SK-N-SH (cell line): ENCODE measurements at regions not wholly inside any gene's neighbourhood (a gene's known extent, or its start where the extent isn't known, plus 50 kb on each side); places are given as distances from the start of the nearest gene placed in this dataset.

Source experiments
- CTCF ChIA-PET: fragments of 300-600, 350-600 bp; formaldehyde crosslinking; extraction: SDS; loops from one replicate; lab custom pipeline; 2021; lab: Yijun Ruan, JAX
- POLR2A ChIA-PET: fragments of 350-600 bp; sonication (Branson Sonifier 250); formaldehyde crosslinking; extraction: SDS; loops from one replicate; lab custom pipeline; 2020; ENCODE audit warnings: antibody characterized with exemption, inconsistent platforms; lab: Yijun Ruan, JAX
- DNase-seq: peaks from one replicate; pipeline ENCODE4 v3.0.0; 2012
- H2AFZ ChIP-seq: fragments of 200-600 bp; sonication (generic); 2 replicates; pipeline ENCODE4 v1.8.1; 2016; ENCODE audit warnings: antibody characterized with exemption, mild to moderate bottlenecking, low read depth
- H3F3A ChIP-seq: fragments of 200-600 bp; sonication (generic); replicated peaks from 2 replicates; pipeline ENCODE3; 2016; ENCODE audit warnings: antibody characterized with exemption, mild to moderate bottlenecking; ENCODE audit not compliant: insufficient read depth
- H3K27ac ChIP-seq, 2 experiments: fragments of 200-500 bp in 1 of 2; fragments of 200-600 bp in 1 of 2; sonication (Bioruptor generic) in 1 of 2; sonication (generic), shearing (Covaris generic) in 1 of 2; 2 replicates each; pipeline versions ENCODE4 v1.5.1 to v1.6.1; 2014 to 2016; ENCODE audit warnings: low read depth in 2 of 2, inconsistent platforms in 1 of 2, low read length in 1 of 2, mild to moderate bottlenecking in 1 of 2, mixed read lengths in 1 of 2
- H3K27me3 ChIP-seq: fragments of 200-600 bp; sonication (generic), shearing (Covaris generic); 2 replicates; pipeline ENCODE4 v1.6.1; 2016; ENCODE audit warnings: mixed run types; ENCODE audit not compliant: insufficient read depth
- H3K36me3 ChIP-seq, 2 experiments: fragments of 200-500 bp in 1 of 2; fragments of 200-600 bp in 1 of 2; sonication (Bioruptor generic) in 1 of 2; sonication (generic) in 1 of 2; replicated peaks in 1 of 2; 2 replicates each; pipeline versions ENCODE3 to v1.5.1; 2014 to 2016; ENCODE audit warnings: low read length in 1 of 2, mild to moderate bottlenecking in 1 of 2; ENCODE audit not compliant: insufficient read depth in 2 of 2, control insufficient read depth in 1 of 2
- H3K4me1 ChIP-seq, 2 experiments: fragments of 200-500 bp in 1 of 2; fragments of 200-600 bp in 1 of 2; sonication (Bioruptor generic) in 1 of 2; sonication (generic), shearing (Covaris generic) in 1 of 2; 2 replicates each; pipeline versions ENCODE4 v1.5.1 to v1.6.1; 2014 to 2016; ENCODE audit warnings: low read depth in 1 of 2, low read length in 1 of 2, mixed run types in 1 of 2; ENCODE audit not compliant: insufficient read depth in 2 of 2, control insufficient read depth in 1 of 2
- H3K4me2 ChIP-seq: fragments of 200-600 bp; sonication (generic), shearing (Covaris generic); 2 replicates; pipeline ENCODE4 v1.6.1; 2017; ENCODE audit warnings: mixed run types
- H3K4me3 ChIP-seq, 2 experiments: fragments of 200-500 bp in 1 of 2; fragments of 200-600 bp in 1 of 2; sonication (Bioruptor generic) in 1 of 2; sonication (generic), shearing (Covaris generic) in 1 of 2; 2 replicates each; pipeline versions ENCODE4 v1.5.1 to v1.8.1; 2014 to 2016; ENCODE audit warnings: low read depth in 2 of 2, inconsistent platforms in 1 of 2, low read length in 1 of 2, mild to moderate bottlenecking in 1 of 2, mixed read lengths in 1 of 2, moderate library complexity in 1 of 2
- H3K79me2 ChIP-seq: fragments of 200-600 bp; sonication (generic); 2 replicates; pipeline ENCODE4 v1.8.1; 2017; ENCODE audit warnings: mild to moderate bottlenecking; ENCODE audit not compliant: insufficient read depth
- H3K9ac ChIP-seq: fragments of 200-600 bp; sonication (generic); 2 replicates; pipeline ENCODE4 v1.6.1; 2017; ENCODE audit warnings: mixed run types
- H3K9me2 ChIP-seq: fragments of 200-600 bp; sonication (generic); 2 replicates; pipeline ENCODE4 v1.6.1; 2017; ENCODE audit warnings: mixed run types
- H3K9me3 ChIP-seq: fragments of 200-600 bp; sonication (generic); 2 replicates; pipeline ENCODE4 v1.6.1; 2017; ENCODE audit warnings: mixed run types, mild to moderate bottlenecking, moderate library complexity
- H4K20me1 ChIP-seq: fragments of 200-600 bp; sonication (generic); 2 replicates; pipeline ENCODE4 v1.6.1; 2017; ENCODE audit warnings: mild to moderate bottlenecking, mixed run types; ENCODE audit not compliant: insufficient read depth
- EP300 ChIP-seq, 2 experiments: IDR thresholded peaks; 2 replicates each; pipeline versions ENCODE4 v1.4.0 to v1.6.1; 2012; ENCODE audit warnings: borderline replicate concordance in 1 of 2, low read depth in 1 of 2, low read length in 1 of 2
- GATA2 ChIP-seq: sonication (generic); formaldehyde crosslinking; IDR thresholded peaks from 2 replicates; pipeline ENCODE4 v1.5.0; 2020; ENCODE audit warnings: mild to moderate bottlenecking, missing genetic modification reagents
- JUND ChIP-seq: IDR thresholded peaks from 2 replicates; pipeline ENCODE4 v1.4.0; 2012
- NFIC ChIP-seq: IDR thresholded peaks from 2 replicates; pipeline ENCODE4 v1.4.0; 2012; ENCODE audit warnings: borderline replicate concordance
- PBX3 ChIP-seq: IDR thresholded peaks from 2 replicates; pipeline ENCODE4; 2012
- POLR2AphosphoS5 ChIP-seq: IDR thresholded peaks from 2 replicates; pipeline ENCODE4 v1.6.1; 2012; ENCODE audit warnings: low read depth, low read length
- RAD21 ChIP-seq: IDR thresholded peaks from 2 replicates; pipeline ENCODE4 v1.6.1; 2012; ENCODE audit warnings: mild to moderate bottlenecking, low read length
- RFX5 ChIP-seq: IDR thresholded peaks from 2 replicates; pipeline ENCODE4 v1.6.1; 2012; ENCODE audit warnings: mild to moderate bottlenecking, improper control_type of control experiment, low read length
- RXRA ChIP-seq: IDR thresholded peaks from 2 replicates; pipeline ENCODE4 v1.4.0; 2012; ENCODE audit warnings: low read depth, mild to moderate bottlenecking, borderline replicate concordance
- SIN3A ChIP-seq: IDR thresholded peaks from 2 replicates; pipeline ENCODE4 v1.6.1; 2012; ENCODE audit warnings: low read depth, mild to moderate bottlenecking, low read length, moderate library complexity, borderline replicate concordance
- TAF1 ChIP-seq: IDR thresholded peaks from 2 replicates; pipeline ENCODE4 v1.6.1; 2012; ENCODE audit warnings: low read depth, mild to moderate bottlenecking, low read length, moderate library complexity, borderline replicate concordance
- TCF12 ChIP-seq: IDR thresholded peaks from 2 replicates; pipeline ENCODE4 v1.4.0; 2012
- USF1 ChIP-seq: IDR thresholded peaks from 2 replicates; pipeline ENCODE4 v1.4.0; 2012; ENCODE audit warnings: low read depth, borderline replicate concordance
- WGBS: methylation state at CpG from one replicate; pipeline ENCODE4 v1.1.6; 2017; ENCODE audit warnings: low lambda C conversion rate; 5-methylcytosine and 5-hydroxymethylcytosine counted together

GRCh38 chr4:173802662-173803022 is 272.6 kb upstream of the HAND2 start:
- no peak overlapping the region for H3K4me2 ChIP-seq
- no peaks in the 10 kb centered on the region for H3K27me3 ChIP-seq
- H3K9me3 ChIP-seq, result no peaks in the 10 kb centered on the region
- H3F3A ChIP-seq, result peaks cover 6% of the 10 kb centered on the region
- no peaks in the 10 kb centered on the region for H4K20me1 ChIP-seq
- peaks cover 3% of the 10 kb centered on the region; the same call in 1 of the 2 replicates for H3K9me2 ChIP-seq
- H2AFZ ChIP-seq, result no peak overlapping the region
- peaks cover 3 to 15% of the 10 kb centered on the region in 2 experiments; a peak in 3 of 4 replicates for H3K4me1 ChIP-seq
- ChIA-PET CTCF (interaction anchor here (0.6 kb wide), 1 partner anchor 10 kb away, joined by 3 read pairs; no protein-coding TSS in a partner anchor), POLR2A (no interaction called here)
- H3K79me2 ChIP-seq, result no peaks in the 10 kb centered on the region
- H3K27ac ChIP-seq, result peak overlapping the region; percentile 34 to 39; a peak in 3 of 4 replicates
- H3K9ac ChIP-seq, result no peak overlapping the region
- no peaks in the 10 kb centered on the region for H3K36me3 ChIP-seq
- TF ChIP-seq TAF1, result no peak
- TF ChIP-seq SIN3A, result no peak
- no peak overlapping the region for H3K4me3 ChIP-seq
- DNase-seq, result no peak

GRCh38 chr4:173801876-173802661 is 272.0 kb upstream of the HAND2 start:
- H3K9me3 ChIP-seq, result no peaks in the 10 kb centered on the region
- H3K4me1 ChIP-seq, result peaks cover 3 to 15% of the 10 kb centered on the region in 2 experiments; a peak in 2 of 4 replicates
- peaks cover 3% of the 10 kb centered on the region; the same call in 1 of the 2 replicates for H3K9me2 ChIP-seq
- TF ChIP-seq EP300 (IDR thresholded peaks at IDR 0.05; ENCODE audit: borderline replicate concordance in 1 of 2, low read depth in 1 of 2, low read length in 1 of 2) (peak; percentile 48 to 66; a peak in 3 of 4 replicates), JUND (peak; percentile 16; the same call in 1 of the 2 replicates), PBX3 (peak; percentile 71), GATA2 (CRISPR knock-in tag) (no peak), NFIC (peak; percentile 18; the same call in 1 of the 2 replicates), TCF12 (peak; percentile 85), POLR2AphosphoS5 (no peak)
- H3K4me3 ChIP-seq, result no peak overlapping the region
- POLR2A ChIA-PET, result no interaction called here
- no peak for DNase-seq
- 26% methylated on average over 3 of the region's 3 CpGs for WGBS
- no peaks in the 10 kb centered on the region for H4K20me1 ChIP-seq
- H3F3A ChIP-seq, result peaks cover 6% of the 10 kb centered on the region
- H3K4me2 ChIP-seq, result no peak overlapping the region
- no peaks in the 10 kb centered on the region for H3K27me3 ChIP-seq
- no peak overlapping the region for H3K9ac ChIP-seq
- no peaks in the 10 kb centered on the region for H3K36me3 ChIP-seq
- H3K27ac ChIP-seq, result peak overlapping the region; percentile 34 to 39; a peak in 3 of 4 replicates
- CTCF ChIA-PET, result no interaction called here
- H3K79me2 ChIP-seq, result no peaks in the 10 kb centered on the region
- H2AFZ ChIP-seq, result no peak overlapping the region

- Histone ChIP-seq H3K4me2 (no peak overlapping the region), H3K4me1 (peaks cover 3 to 15% of the 10 kb centered on the region in 2 experiments; a peak in 2 of 4 replicates), H3K36me3 (no peaks in the 10 kb centered on the region), H3K79me2 (no peaks in the 10 kb centered on the region), H2AFZ (no peak overlapping the region), H3K9me2 (no peaks in the 10 kb centered on the region), H3K9ac (no peak overlapping the region), H3F3A (peaks cover 6% of the 10 kb centered on the region), H4K20me1 (no peaks in the 10 kb centered on the region), H3K27me3 (no peaks in the 10 kb centered on the region), H3K4me3 (no peak overlapping the region), H3K27ac (no peak overlapping the region), H3K9me3 (no peaks in the 10 kb centered on the region)
- WGBS, result 53% methylated on average over 1 of the region's 1 CpG
- no peak for TF ChIP-seq USF1
- TF ChIP-seq POLR2AphosphoS5, result no peak
- TF ChIP-seq RFX5, result no peak
- no peak for TF ChIP-seq RAD21
- no peak for TF ChIP-seq RXRA
- no peak for TF ChIP-seq GATA2 (CRISPR knock-in tag)
- POLR2A ChIA-PET, result no interaction called here
- DNase-seq, result no peak
- CTCF ChIA-PET, result no interaction called here
Observed at GRCh38 chr4:173801361-173801760, 271.3 kb upstream of the HAND2 start.
